GM23338 (cell line): ENCODE measurements at regions not wholly inside any gene's neighbourhood (a gene's known extent, or its start where the extent isn't known, plus 50 kb on each side); places are given as distances from the start of the nearest gene placed in this dataset.

Source experiments
- CREB1 ChIP-seq: fragments of 250-450 bp; sonication (Bioruptor Pico); IDR thresholded peaks from 2 replicates; pipeline ENCODE4 v1.5.0; 2020; ENCODE audit warnings: low read depth, mild to moderate bottlenecking, moderate library complexity
- CTCF ChIP-seq, 2 experiments: fragments of 200-600 bp in 1 of 2; sonication (generic) in 1 of 2; conservative IDR thresholded peaks; 2 replicates each; pipeline versions ENCODE4 v1.5.1 to v1.6.1; 2016 to 2017; ENCODE audit warnings: antibody characterized with exemption in 2 of 2, low read depth in 2 of 2, mild to moderate bottlenecking in 2 of 2, moderate library complexity in 1 of 2
- ETS1 ChIP-seq: IDR thresholded peaks from 2 replicates; pipeline ENCODE4 v1.6.1; 2016; ENCODE audit warnings: antibody characterized with exemption
- EZH2 ChIP-seq: fragments of 200-600 bp; sonication (generic); IDR thresholded peaks from one replicate; pipeline ENCODE4 v1.8.0; 2017; ENCODE audit warnings: antibody characterized with exemption, mild to moderate bottlenecking, low read depth; ENCODE audit not compliant: unreplicated experiment
- EZH2phosphoT487 ChIP-seq: fragments of 200-600 bp; sonication (generic); IDR thresholded peaks from one replicate; pipeline ENCODE4 v1.8.1; 2018; ENCODE audit warnings: antibody characterized with exemption; ENCODE audit not compliant: unreplicated experiment
- JUNB ChIP-seq: IDR thresholded peaks from one replicate; pipeline ENCODE4 v1.6.1; 2016; ENCODE audit warnings: antibody characterized with exemption; ENCODE audit not compliant: unreplicated experiment
- NANOG ChIP-seq: IDR thresholded peaks from 2 replicates; pipeline ENCODE4 v1.6.1; 2016; ENCODE audit warnings: antibody characterized with exemption, borderline replicate concordance
- POLR2AphosphoS5 ChIP-seq: IDR thresholded peaks from 2 replicates; pipeline ENCODE4 v1.6.1; 2016; ENCODE audit warnings: antibody characterized with exemption, low read depth
- STAT1 ChIP-seq: IDR thresholded peaks from one replicate; pipeline ENCODE4 v1.6.1; 2016; ENCODE audit warnings: antibody characterized with exemption; ENCODE audit not compliant: unreplicated experiment
- ZNF114 ChIP-seq: fragments of 250-450 bp; sonication (Bioruptor Pico); IDR thresholded peaks from 2 replicates; pipeline ENCODE4 v1.5.0; 2020; ENCODE audit warnings: mild to moderate bottlenecking, moderate library complexity
- ZNF331 ChIP-seq: fragments of 250-450 bp; sonication (Bioruptor Pico); IDR thresholded peaks from 2 replicates; pipeline ENCODE4 v1.5.0; 2020; ENCODE audit warnings: low read depth, mild to moderate bottlenecking, moderate library complexity
- TF ChIP-seq, protein P1 (sequence below): IDR thresholded peaks from one replicate; pipeline ENCODE4 v1.6.1; 2018; ENCODE audit warnings: antibody characterized with exemption; ENCODE audit not compliant: unreplicated experiment
- TF ChIP-seq, protein P2 (sequence below): fragments of 250-450 bp; sonication (Bioruptor Pico); IDR thresholded peaks from 2 replicates; pipeline ENCODE4 v1.5.0; 2020; ENCODE audit warnings: mild to moderate bottlenecking, moderate library complexity

DNA sequence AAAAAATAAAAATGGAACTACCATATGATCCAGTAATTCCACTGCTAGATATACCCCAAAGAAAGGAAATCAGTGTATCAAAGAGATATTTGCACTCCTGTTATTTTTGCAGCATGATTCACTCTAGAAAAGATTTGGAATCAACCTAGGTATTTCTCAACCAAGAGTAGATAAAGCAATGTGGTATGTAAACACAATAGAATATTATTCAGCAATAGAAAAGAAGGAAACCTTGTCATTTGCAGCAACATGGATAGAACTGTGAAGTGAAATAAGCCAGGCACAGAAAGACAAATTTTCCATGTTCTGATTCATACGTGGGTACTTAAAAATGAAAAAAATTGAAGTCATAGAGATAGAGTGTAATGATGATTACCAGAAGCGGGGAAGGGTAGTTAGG lies 362.3 kb upstream of the EPHA5 start:
- no peak for TF ChIP-seq CTCF (conservative IDR thresholded peaks at IDR 0.05; ENCODE audit: low read depth in 2 of 2)
- TF ChIP-seq EZH2phosphoT487 = no peak
- no peak for TF ChIP-seq CREB1 (CRISPR knock-in tag)
- TF ChIP-seq EZH2 = no peak
- TF ChIP-seq ETS1 = no peak
- no peak for TF ChIP-seq JUNB
- TF ChIP-seq, protein P1, sequence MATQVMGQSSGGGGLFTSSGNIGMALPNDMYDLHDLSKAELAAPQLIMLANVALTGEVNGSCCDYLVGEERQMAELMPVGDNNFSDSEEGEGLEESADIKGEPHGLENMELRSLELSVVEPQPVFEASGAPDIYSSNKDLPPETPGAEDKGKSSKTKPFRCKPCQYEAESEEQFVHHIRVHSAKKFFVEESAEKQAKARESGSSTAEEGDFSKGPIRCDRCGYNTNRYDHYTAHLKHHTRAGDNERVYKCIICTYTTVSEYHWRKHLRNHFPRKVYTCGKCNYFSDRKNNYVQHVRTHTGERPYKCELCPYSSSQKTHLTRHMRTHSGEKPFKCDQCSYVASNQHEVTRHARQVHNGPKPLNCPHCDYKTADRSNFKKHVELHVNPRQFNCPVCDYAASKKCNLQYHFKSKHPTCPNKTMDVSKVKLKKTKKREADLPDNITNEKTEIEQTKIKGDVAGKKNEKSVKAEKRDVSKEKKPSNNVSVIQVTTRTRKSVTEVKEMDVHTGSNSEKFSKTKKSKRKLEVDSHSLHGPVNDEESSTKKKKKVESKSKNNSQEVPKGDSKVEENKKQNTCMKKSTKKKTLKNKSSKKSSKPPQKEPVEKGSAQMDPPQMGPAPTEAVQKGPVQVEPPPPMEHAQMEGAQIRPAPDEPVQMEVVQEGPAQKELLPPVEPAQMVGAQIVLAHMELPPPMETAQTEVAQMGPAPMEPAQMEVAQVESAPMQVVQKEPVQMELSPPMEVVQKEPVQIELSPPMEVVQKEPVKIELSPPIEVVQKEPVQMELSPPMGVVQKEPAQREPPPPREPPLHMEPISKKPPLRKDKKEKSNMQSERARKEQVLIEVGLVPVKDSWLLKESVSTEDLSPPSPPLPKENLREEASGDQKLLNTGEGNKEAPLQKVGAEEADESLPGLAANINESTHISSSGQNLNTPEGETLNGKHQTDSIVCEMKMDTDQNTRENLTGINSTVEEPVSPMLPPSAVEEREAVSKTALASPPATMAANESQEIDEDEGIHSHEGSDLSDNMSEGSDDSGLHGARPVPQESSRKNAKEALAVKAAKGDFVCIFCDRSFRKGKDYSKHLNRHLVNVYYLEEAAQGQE = no peak
- no peak for TF ChIP-seq POLR2AphosphoS5
- no peak for TF ChIP-seq NANOG
- TF ChIP-seq, protein P2, sequence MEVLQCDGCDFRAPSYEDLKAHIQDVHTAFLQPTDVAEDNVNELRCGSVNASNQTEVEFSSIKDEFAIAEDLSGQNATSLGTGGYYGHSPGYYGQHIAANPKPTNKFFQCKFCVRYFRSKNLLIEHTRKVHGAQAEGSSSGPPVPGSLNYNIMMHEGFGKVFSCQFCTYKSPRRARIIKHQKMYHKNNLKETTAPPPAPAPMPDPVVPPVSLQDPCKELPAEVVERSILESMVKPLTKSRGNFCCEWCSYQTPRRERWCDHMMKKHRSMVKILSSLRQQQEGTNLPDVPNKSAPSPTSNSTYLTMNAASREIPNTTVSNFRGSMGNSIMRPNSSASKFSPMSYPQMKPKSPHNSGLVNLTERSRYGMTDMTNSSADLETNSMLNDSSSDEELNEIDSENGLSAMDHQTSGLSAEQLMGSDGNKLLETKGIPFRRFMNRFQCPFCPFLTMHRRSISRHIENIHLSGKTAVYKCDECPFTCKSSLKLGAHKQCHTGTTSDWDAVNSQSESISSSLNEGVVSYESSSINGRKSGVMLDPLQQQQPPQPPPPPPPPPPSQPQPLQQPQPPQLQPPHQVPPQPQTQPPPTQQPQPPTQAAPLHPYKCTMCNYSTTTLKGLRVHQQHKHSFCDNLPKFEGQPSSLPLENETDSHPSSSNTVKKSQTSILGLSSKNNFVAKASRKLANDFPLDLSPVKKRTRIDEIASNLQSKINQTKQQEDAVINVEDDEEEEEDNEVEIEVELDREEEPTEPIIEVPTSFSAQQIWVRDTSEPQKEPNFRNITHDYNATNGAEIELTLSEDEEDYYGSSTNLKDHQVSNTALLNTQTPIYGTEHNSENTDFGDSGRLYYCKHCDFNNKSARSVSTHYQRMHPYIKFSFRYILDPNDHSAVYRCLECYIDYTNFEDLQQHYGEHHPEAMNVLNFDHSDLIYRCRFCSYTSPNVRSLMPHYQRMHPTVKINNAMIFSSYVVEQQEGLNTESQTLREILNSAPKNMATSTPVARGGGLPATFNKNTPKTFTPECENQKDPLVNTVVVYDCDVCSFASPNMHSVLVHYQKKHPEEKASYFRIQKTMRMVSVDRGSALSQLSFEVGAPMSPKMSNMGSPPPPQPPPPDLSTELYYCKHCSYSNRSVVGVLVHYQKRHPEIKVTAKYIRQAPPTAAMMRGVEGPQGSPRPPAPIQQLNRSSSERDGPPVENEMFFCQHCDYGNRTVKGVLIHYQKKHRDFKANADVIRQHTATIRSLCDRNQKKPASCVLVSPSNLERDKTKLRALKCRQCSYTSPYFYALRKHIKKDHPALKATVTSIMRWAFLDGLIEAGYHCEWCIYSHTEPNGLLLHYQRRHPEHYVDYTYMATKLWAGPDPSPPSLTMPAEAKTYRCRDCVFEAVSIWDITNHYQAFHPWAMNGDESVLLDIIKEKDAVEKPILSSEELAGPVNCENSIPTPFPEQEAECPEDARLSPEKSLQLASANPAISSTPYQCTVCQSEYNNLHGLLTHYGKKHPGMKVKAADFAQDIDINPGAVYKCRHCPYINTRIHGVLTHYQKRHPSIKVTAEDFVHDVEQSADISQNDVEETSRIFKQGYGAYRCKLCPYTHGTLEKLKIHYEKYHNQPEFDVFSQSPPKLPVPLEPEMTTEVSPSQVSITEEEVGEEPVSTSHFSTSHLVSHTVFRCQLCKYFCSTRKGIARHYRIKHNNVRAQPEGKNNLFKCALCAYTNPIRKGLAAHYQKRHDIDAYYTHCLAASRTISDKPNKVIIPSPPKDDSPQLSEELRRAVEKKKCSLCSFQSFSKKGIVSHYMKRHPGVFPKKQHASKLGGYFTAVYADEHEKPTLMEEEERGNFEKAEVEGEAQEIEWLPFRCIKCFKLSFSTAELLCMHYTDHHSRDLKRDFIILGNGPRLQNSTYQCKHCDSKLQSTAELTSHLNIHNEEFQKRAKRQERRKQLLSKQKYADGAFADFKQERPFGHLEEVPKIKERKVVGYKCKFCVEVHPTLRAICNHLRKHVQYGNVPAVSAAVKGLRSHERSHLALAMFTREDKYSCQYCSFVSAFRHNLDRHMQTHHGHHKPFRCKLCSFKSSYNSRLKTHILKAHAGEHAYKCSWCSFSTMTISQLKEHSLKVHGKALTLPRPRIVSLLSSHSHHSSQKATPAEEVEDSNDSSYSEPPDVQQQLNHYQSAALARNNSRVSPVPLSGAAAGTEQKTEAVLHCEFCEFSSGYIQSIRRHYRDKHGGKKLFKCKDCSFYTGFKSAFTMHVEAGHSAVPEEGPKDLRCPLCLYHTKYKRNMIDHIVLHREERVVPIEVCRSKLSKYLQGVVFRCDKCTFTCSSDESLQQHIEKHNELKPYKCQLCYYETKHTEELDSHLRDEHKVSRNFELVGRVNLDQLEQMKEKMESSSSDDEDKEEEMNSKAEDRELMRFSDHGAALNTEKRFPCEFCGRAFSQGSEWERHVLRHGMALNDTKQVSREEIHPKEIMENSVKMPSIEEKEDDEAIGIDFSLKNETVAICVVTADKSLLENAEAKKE (CRISPR knock-in tag) = no peak
- no peak for TF ChIP-seq ZNF331 (CRISPR knock-in tag)
- no peak for TF ChIP-seq ZNF114 (CRISPR knock-in tag)
- TF ChIP-seq STAT1 = no peak
